Brain pericyte (primary cell): ENCODE measurements at regions not wholly inside any gene's neighbourhood (a gene's known extent, or its start where the extent isn't known, plus 50 kb on each side); places are given as distances from the start of the nearest gene placed in this dataset.
"Not testable (repeated sequence)": the region's sequence is repeated elsewhere in the genome, so short reads cannot be mapped to it uniquely, and the experiment has no call there.

Source experiments
- DNase-seq: peaks from one replicate; pipeline ENCODE4 v3.0.0-alpha.2; 2012; ENCODE audit warnings: low read depth, low spot score

DNA sequence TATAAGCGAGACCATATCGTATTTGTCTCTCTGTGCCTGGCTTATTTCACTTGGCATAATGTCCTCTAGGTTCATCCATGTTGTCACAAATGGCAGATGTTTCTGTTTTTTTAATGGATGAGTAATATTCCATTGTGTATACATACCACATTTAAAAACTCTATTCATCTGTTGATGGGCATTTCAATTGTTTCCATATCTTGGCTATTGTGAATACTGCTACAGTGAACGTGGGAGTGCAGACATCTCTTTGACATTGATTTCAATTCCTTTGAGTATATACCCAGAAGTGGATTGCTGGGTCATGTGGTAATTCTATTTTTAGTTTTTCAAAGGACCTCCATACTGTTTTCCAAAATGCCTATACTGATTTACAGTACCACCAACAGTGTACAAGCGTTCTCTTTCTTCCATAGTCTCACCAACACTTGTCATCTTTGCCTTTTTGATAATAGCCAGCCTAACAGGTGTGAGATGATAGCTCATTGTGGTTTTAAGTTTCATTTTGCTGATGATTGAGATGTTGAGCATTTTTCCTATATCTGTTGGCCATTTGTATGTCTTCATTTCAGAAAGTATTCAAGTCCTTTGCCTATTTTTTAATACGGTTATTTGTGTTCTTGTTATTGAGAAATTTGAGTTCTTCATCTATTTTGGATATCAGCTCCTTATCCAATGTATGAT, 194.7 kb upstream of the E2F8 start:
- DNase-seq = no peak

DNA sequence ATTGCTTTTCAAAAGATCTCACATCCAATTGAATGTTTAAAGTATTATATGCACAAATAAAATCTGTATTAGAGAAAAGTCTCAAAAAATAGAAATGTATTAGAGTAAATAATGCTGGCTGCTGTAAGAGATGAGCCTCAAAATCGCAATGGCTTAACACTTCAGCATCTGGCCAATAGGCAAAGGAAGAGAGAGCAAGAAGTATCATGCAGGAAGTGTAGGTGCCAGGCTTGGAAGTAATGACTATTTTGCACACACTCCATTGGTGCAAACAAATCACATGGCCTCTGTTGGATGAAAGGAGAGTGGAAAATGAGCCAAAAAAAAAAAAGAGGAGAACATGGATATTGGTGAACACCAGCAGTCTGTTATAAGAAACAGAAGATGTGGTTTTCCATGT, 193.0 kb upstream of the E2F8 start:
- DNase-seq = no peak

DNA sequence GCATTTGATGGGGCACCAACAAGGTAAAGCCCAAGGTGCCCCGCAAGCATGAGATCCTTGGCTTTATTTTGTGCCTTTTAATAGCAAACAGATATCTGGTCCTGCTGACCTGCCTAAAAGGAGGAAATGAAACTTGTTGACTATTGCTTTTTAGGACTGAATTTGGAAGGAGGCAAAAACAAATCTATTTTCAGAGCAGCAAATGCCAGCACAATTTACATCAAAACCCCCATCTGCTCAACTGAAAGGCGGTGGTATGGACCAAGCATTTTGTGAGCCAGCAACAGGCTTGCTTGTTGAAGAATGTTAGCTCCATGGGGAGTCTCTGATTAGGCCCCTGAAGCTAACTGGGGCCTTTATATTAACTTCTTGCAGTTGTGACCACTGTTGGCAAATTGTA, 192.6 kb upstream of the E2F8 start:
- DNase-seq = no peak

DNA sequence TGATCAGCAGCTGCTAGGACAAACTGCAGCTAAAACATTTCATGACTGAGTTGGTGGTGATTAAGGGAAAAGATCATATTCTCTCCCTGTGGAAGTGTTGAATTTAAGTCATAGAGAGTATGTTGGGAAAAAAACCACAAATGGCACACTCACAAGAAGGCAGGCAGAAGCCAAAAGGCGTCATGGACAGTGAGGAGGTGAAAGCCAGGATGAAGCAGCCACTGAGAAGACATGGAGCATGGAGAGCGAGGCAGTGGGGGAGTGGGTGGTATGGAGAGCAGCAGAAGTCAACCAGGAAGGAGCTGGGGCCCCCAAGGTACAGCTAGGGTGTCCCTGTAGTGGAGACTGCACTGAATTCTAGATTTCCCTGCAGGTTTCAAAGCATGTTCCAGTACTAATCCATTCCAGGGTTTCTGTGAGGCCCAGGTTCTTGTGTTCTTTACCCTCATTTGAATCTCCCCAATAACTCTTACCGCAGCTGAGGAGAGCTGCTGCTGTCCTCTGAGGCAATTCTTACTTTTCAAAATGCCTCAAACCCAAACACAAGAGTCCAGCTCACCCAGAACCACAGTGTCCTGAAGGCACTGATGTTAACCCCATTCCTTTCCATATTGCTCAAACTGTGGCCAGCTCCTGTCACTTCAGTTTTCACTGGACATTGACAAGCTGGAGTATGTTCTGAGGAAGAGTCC, 191.8 kb upstream of the E2F8 start:
- DNase-seq = peak; percentile 25

DNA sequence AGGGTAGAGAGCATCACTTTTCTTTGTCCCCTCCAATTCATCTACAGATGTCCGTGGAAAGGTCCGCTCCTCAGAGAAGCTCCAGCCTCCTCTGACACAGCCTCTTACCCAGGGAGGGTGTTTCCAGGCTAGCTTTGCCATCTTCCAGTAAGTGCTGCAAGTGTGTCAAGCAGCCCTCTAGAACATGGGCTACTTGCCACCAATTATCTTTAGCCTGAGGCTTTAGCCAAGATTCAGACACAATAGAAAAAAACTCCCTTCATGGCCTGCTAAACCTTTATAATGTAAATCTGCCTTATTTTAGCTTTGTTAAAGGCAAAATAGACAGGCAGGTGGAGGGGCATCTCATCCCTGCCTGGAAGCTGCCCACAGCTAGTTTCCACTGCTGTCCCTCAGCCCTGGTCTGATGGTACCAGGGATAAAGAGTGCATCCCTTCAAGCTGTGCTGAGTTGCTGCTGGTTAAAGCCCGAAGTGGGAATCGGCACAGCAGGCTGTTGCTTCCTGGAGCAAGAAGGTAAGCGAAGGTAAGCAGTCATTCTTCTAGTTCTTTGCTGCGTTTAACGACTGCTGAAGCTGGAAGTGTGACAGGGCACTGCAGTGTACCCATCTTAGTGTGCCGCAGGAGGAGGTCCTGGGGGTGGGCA, 190.1 kb upstream of the E2F8 start:
- no peak for DNase-seq

DNA sequence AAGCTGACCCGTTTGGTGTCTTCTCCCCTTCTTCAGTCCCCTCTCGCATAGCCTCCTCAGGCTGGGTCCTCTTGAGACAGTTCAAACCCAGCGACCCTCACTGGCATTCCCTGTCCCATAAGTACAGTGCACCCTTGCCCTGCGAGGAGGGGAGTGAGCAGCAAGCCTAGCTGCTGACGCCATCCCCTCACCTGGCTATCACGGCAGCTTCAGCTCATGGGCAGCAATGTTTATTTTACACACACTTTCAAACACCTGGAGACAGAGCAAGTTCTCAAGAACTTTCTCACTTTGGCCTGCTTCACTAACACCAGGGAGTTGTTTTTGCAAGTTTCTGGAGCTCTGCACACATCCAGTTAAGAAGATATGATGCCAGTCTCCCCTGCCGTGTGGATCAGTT, 189.6 kb upstream of the E2F8 start:
- no peak for DNase-seq

DNA sequence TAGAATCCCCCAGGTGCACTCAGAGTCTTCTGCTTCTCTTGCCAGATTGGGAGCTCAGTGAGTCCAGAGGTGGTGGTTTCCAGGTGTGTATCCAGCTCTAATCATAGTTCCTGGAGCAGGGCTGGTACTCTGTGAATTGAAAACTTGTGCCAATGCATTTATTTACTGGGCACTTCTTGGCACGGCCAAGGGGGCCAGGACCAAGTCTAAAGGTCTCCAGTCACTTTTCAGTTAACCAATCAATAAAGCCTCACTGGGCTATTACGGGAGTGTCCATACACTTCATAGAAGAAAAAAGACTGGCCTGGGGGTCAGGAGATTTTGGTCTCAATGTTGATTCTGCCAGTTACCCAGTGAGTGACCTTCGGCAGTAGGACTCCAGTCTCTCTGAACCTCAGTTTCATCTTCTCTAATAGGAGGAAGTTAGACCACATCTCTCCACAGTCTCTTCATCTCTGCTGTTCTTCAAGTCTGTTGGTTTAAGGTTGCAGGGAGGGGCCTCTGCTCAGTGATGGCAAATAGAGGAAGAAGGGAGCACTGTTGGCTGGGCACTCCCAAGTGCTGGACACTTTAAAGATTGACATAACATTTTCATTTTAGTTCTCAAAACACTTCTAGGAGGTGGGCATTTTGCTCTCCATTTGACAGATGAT, 188.5 kb upstream of the E2F8 start:
- no peak for DNase-seq

DNA sequence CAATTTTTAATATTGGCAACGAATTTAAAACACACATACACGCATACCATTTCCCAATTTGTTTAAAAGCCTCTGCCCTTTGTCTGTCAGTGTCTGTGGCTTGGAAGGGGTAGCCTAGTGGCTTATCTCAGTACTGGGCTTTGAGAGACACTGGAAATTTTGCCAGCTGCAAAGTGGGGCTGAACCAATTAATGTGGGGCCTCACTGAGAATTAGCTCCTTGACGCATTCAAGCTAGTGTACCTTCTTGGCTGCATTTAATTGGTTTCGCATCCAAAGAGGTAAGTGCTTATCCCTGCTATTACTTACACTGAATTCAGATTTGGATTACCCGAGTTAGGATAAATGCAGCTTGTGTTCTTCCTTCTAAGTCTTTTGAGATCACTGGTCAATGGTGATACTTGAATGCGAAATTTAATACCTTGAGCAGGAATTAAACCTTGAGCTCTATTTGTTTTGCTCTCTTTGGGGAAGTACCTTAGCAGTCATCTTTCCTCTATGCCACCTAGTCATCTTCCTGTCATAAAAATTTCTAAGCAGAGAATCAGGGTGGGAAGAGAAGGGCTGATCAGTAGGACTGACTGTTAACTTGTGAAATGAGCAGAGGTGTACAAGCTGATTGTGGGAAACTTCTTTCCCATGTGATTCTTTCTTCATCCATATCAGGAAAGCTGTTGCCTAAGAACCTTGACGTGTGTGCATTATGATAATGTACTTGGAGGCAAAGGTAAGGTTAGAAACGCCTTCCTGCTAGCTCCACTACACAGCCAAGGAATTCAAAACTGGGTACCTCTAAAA, 187.7 kb upstream of the E2F8 start:
- no peak for DNase-seq

DNA sequence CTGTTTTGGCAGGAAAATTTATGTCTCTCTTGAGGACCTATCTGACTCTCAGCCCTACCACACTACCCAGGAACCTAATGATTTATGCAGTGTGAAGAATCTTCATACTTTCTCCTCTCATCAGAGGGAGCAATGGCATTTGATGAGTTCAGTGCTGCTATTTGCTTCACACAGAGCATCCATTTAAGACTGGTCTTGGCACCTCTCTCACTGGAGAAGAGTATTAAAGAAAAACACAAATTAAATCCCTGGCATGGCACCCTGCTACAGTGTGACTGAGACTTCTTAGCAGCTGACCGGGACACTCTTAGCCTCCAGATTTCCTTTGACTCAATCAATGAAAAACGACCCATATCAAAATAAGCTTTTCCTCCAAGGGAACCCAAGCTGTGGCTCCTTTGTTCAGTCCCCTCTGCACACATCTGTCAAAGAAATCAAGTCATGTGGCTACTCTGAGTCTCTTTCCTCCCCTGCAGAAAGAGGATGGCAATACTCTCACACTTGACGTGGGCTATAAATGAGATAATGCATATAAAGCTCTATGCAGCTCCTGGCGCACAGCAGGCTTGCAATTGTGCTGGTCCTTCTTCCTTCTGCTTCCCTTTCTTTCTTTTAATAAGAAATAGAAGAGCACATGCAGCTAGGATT, 186.1 kb upstream of the E2F8 start:
- no peak for DNase-seq

DNA sequence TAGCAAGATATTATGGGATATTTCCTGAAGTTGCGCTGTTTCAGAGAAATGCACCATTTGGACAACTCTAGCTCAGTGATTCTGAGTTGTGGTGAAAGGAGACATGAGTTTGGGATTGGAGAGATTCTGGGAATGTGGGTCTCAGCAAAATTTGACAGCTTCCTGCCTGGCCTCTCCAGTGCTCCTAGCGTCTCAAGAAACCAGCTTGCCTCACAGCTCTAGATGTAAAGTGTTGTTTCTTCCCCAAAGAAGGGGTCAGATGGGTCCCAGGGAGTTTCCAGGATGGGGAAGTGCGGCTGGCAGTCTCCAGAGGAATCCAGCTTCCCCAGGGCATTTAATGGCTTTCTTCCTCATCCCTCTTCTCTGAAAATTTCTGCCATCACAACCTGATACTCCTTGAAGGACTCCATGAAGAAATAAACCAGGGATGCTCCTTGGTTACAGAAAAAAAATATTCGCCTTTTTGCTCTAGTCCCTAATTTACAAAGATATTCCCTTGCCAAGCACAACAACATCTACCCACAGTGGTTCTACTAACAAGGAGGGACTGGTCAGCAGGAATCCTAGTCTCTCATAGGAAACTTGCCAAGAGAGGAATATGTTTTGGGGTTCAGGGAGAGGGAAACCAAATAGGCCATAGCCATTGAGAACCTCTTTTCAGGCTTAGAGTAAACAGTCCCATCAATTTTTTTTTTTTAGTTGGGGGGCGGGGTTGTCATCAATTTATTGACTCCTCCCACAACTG, 185.4 kb upstream of the E2F8 start:
- no peak for DNase-seq

DNA sequence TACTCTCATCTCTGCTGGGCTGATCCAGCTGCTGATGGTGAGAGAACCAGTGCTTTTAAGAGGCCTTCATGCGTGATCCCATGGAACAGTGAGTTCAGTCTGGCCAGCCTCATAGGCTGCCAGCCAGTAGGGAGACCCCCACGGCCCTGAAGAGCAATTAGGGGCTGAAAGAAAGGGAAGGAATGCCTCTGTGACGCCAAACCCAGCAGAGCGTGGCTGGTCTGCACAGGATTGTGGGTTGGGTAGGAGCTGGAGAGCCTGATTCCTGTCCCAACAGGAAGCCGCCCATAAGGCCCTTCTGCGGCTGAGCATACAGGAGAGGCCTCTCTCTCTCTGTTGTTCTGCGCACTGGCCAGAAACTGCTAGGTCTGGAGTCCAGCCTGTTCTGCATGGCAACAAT, 181.5 kb upstream of the E2F8 start:
- no peak for DNase-seq

DNA sequence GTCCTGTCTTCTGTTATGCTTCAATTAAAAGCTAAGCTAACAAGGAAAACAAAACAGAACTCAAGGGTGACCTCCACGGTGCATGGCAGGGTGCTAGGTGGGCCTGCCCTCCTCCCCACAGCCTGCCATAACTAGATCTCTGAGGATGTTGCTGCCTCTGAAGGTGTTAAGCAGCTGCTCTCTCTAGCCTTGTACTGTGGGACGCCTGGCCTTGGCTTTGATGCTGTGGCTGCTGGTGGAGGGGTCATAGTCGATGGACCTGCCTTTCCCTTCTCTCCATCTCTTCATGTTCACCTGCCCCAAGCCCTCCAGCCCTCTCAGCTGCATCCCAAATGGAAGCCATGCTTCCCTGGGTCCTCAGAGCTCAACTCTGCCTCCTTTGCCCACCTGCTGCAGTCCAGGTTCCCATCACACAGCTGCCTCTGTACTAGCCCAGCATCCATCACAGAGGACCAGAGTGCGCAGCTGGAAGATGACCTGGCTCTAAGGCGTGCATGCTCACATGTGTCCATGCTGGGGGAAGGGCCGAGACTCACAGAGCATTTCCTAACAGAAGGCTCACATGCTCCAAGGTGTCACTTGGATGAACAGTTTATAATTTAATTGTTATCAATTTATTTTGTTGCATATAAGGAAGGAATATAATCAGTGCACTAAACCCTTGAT, 180.3 kb upstream of the E2F8 start:
- DNase-seq = no peak

DNA sequence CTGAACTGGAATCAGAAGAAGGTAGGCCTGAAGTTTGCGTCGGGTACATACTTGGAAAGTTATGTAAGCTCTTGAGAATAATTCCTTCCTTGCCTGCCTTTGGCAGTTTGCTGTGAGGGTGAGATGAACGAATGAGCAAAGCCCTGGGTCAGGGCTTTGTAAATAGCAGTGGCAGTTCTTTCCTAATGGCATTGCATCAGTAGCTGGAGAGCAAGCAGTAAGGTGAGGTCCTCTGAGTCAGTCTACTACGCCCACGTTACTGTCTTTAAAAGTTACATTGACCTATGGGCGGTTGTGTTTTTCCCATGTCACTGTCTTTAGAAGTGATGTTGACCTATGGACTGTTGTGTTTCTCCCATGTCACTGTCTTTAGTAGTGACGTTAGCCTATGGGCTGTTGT, 179.1 kb upstream of the E2F8 start:
- no peak for DNase-seq

DNA sequence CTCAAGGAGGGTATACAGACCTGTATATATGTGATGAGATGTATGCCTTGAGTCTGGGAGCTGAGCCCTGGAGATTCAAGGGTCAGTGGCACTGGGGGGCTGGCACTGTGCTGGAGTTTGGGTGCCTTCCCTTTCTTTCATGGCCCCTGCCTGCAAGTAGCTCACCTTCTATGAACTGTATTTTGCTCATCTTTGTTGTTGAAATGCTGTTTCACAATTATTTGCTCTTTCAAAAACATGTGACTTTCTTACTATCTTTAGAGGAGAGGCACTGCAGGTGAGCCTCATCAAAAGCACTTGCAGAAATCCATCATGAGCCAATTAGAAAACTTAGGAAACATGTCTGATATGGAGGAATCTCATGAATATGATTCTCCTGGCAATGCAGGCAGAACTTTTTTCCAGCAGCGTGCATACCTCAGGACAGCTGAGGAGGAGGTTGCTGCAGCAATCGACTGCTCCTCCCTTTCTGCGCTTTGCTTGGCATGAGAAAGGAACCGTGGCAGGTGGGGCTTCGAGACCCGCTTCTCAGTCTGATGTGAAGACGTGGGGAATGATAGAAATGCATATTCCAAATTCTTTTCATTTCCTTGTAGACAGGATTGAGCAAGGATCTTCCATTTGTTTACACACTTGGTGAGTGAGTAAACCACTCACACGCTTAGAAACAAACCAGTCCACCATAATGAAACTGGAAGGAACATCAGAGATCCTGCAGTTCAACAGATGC, 178.4 kb upstream of the E2F8 start:
- DNase-seq = no peak

DNA sequence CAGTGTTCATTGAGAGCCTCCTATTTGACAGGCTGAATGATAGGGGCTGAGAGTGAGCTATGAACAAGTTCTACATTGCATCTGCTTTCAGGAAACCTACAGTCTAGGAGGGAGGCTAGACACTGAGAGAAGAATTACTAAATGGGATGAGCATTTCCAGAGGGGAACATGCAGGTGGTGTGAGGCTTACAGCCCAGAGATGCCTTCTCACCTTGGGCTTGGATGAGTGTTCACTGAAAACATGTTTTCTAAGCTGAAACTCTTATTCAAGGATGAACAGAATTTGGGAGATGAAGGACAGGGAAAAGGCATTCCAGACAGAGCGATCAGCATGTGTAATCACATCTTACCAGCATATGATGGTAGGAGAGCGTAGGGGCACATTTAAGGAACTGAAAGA, 177.5 kb upstream of the E2F8 start:
- no peak for DNase-seq

DNA sequence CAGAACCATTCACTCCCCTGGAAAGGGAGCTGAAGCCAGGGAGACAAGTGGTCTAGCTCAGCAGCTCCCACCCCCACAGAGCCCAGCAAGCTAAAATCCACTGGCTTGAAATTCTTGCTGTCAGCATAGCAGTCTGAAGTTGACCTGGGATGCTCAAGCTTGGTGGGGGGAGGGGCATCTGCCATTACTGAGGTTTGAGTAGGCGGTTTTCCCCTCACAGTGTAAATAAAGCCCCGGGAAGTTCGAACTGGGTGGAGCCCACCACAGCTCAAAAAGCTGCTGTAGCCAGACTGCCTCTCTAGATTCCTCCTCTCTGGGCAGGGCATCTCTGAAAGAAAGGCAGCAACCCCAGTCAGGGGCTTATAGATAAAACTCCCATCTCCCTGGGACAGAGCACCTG, 171.3 kb upstream of the E2F8 start:
- not testable (repeated sequence) for DNase-seq

DNA sequence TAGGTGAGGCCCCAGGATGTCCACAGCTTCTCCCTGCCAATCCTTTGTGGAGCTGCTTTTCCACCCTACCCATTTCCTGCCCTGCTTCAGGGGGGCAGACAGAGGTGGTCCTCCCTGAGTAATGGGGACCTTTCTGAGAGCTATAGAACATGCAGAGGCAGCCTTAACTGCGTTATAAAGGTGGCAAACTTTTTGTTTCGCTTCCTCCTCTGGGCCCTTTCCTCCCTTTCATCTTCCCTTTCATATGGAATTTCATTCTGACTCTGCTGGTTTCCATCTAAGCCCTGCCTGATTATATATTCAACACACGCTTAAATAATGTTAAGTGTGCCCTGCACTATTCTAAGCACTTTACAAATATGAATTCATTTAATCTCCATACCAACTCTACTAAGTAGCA, 169.3 kb upstream of the E2F8 start:
- no peak for DNase-seq

DNA sequence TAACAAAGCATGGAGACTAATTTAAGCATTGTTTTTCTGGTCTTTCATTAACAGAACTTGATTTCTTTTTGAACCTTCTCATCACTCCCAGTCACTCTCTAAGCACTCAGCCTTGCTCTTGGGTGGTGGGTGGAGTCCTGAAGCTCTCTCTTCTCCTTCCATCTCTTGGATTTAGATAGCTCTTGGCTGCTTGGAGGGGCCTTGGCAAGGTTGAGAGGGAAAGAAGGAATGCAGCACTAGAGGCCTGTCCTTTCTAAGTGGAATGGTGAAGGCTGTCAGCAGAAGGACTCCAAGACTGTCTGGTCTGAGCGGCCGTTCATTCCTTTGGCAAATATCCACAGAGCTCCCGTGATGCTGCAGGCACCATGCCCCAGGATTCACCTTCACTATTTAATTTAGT, 168.6 kb upstream of the E2F8 start:
- DNase-seq = no peak

DNA sequence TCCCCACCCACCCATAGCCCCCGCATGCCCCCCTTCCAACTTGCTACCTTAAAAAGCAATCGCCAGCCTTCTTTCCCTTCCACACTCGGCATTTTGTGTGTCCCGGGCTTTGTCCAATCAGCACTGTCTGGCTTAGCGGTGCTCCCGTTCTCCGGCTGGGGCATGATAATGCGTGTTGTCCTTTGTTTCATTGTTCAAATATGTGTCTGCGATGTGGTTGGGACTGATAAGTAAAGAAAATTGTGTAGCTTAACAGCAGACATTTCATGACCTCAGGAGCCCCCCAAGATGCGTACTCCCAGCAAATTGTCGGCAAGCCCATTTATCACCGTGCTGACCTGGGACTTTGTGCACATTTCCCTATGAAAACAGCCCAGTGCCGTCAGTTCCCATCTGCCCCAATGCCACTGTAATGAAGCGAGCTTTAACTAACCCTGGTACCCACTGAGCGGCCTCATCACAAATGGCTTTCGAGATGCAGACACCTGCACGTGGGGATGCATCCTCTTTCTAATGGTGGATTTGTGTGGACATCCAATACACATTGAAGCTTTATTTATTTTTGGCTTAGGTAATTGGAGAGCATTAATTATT, 167.0 kb upstream of the E2F8 start:
- DNase-seq = no peak
